HCT116 (cell line): ENCODE measurements at regions not wholly inside any gene's neighbourhood (a gene's known extent, or its start where the extent isn't known, plus 50 kb on each side); places are given as distances from the start of the nearest gene placed in this dataset.

Experiments used
- CBX3 ChIP-seq: IDR thresholded peaks from 2 replicates; pipeline ENCODE4 v1.6.1; 2012; ENCODE audit warnings: low read depth
- ELF1 ChIP-seq: IDR thresholded peaks from 2 replicates; pipeline ENCODE4 v1.6.1; 2012; ENCODE audit warnings: low read depth, borderline replicate concordance
- EZH2 ChIP-seq: fragments of 200-600 bp; sonication (generic); IDR thresholded peaks from 2 replicates; pipeline ENCODE4 v1.6.1; 2017; ENCODE audit warnings: antibody characterized with exemption, mixed run types
- POLR2A ChIP-seq: IDR thresholded peaks from 2 replicates; pipeline ENCODE4 v1.7.0; 2011; ENCODE audit warnings: borderline replicate concordance; ENCODE audit not compliant: insufficient read depth, insufficient read length; ENCODE audit errors: extremely low read depth
- POLR2AphosphoS5 ChIP-seq: IDR thresholded peaks from 2 replicates; pipeline ENCODE4 v1.6.1; 2011; ENCODE audit warnings: mild to moderate bottlenecking, low read depth, low read length, moderate library complexity
- TF ChIP-seq, protein P1 (sequence below): IDR thresholded peaks from 2 replicates; pipeline ENCODE4 v1.6.1; 2011; ENCODE audit warnings: mild to moderate bottlenecking, low read length, moderate library complexity; ENCODE audit not compliant: insufficient replicate concordance; ENCODE audit errors: extremely low read depth
- TF ChIP-seq, protein P2 (sequence below), 3 experiments: fragments of 200-600 bp in 1 of 3; sonication (generic) in 1 of 3; IDR thresholded peaks in 2 of 3; conservative IDR thresholded peaks in 1 of 3; 2 replicates each; pipeline ENCODE4 v1.5.1; 2012 to 2017; ENCODE audit warnings: low read depth in 2 of 3, low read length in 2 of 3, antibody characterized with exemption in 1 of 3, borderline replicate concordance in 1 of 3, control low read depth in 1 of 3, mild to moderate bottlenecking in 1 of 3, mixed read lengths in 1 of 3, mixed run types in 1 of 3, moderate library complexity in 1 of 3; ENCODE audit not compliant: insufficient read depth in 1 of 3
- TF ChIP-seq, protein P3 (sequence below): IDR thresholded peaks from 2 replicates; pipeline ENCODE4 v1.6.1; 2012; ENCODE audit warnings: low read depth

DNA sequence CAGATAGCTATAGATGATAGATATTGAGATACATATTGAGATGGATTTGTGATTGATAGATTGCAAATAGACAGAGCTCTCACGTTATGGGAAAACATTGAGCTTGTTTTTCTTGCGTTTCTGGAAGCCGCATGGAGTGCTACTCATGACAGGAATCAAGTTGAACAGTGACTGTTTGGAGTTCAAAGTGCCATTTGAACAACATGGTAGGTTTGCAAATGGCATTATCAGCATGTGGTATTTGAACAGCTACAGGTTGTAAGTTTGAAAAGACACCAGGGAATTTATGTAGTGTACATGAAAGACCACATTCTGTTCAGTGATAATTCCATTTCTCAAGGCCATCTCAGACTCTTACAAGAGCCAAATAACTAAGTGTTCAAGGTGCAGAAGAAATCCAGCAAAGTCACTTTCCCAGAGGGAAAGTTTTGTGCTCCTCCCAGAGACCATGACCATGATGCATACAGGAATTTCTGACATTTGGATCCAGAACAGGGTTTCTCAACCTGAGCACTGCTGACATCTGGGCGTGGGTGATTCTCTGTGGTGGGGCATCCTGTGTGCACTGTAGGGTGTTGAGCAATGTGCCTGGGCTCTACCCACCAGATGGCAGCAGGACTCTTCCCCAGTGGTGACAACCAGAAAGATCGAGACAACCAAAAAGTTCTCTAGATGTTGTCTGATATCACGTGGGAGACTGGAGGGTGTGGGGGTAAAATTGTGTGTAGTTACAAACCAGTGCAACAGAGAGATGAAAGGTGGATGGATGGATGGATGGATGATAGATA, 399.1 kb upstream of the AMELY start:
- TF ChIP-seq, protein P1, sequence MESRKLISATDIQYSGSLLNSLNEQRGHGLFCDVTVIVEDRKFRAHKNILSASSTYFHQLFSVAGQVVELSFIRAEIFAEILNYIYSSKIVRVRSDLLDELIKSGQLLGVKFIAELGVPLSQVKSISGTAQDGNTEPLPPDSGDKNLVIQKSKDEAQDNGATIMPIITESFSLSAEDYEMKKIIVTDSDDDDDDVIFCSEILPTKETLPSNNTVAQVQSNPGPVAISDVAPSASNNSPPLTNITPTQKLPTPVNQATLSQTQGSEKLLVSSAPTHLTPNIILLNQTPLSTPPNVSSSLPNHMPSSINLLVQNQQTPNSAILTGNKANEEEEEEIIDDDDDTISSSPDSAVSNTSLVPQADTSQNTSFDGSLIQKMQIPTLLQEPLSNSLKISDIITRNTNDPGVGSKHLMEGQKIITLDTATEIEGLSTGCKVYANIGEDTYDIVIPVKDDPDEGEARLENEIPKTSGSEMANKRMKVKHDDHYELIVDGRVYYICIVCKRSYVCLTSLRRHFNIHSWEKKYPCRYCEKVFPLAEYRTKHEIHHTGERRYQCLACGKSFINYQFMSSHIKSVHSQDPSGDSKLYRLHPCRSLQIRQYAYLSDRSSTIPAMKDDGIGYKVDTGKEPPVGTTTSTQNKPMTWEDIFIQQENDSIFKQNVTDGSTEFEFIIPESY: no peak
- TF ChIP-seq, protein P2, sequence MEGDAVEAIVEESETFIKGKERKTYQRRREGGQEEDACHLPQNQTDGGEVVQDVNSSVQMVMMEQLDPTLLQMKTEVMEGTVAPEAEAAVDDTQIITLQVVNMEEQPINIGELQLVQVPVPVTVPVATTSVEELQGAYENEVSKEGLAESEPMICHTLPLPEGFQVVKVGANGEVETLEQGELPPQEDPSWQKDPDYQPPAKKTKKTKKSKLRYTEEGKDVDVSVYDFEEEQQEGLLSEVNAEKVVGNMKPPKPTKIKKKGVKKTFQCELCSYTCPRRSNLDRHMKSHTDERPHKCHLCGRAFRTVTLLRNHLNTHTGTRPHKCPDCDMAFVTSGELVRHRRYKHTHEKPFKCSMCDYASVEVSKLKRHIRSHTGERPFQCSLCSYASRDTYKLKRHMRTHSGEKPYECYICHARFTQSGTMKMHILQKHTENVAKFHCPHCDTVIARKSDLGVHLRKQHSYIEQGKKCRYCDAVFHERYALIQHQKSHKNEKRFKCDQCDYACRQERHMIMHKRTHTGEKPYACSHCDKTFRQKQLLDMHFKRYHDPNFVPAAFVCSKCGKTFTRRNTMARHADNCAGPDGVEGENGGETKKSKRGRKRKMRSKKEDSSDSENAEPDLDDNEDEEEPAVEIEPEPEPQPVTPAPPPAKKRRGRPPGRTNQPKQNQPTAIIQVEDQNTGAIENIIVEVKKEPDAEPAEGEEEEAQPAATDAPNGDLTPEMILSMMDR (IDR thresholded peaks at IDR 0.05 in 2 of 3, conservative IDR thresholded peaks at IDR 0.05 in 1 of 3; ENCODE audit: borderline replicate concordance in 1 of 3, insufficient read depth in 1 of 3, low read depth in 2 of 3, low read length in 2 of 3): no peak
- TF ChIP-seq ELF1: no peak
- TF ChIP-seq POLR2AphosphoS5: no peak
- TF ChIP-seq, protein P3, sequence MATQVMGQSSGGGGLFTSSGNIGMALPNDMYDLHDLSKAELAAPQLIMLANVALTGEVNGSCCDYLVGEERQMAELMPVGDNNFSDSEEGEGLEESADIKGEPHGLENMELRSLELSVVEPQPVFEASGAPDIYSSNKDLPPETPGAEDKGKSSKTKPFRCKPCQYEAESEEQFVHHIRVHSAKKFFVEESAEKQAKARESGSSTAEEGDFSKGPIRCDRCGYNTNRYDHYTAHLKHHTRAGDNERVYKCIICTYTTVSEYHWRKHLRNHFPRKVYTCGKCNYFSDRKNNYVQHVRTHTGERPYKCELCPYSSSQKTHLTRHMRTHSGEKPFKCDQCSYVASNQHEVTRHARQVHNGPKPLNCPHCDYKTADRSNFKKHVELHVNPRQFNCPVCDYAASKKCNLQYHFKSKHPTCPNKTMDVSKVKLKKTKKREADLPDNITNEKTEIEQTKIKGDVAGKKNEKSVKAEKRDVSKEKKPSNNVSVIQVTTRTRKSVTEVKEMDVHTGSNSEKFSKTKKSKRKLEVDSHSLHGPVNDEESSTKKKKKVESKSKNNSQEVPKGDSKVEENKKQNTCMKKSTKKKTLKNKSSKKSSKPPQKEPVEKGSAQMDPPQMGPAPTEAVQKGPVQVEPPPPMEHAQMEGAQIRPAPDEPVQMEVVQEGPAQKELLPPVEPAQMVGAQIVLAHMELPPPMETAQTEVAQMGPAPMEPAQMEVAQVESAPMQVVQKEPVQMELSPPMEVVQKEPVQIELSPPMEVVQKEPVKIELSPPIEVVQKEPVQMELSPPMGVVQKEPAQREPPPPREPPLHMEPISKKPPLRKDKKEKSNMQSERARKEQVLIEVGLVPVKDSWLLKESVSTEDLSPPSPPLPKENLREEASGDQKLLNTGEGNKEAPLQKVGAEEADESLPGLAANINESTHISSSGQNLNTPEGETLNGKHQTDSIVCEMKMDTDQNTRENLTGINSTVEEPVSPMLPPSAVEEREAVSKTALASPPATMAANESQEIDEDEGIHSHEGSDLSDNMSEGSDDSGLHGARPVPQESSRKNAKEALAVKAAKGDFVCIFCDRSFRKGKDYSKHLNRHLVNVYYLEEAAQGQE: no peak
- TF ChIP-seq EZH2: no peak
- TF ChIP-seq POLR2A: no peak
- no peak for TF ChIP-seq CBX3
